PFSK-1 (cell line): ENCODE measurements at regions not wholly inside any gene's neighbourhood (a gene's known extent, or its start where the extent isn't known, plus 50 kb on each side); places are given as distances from the start of the nearest gene placed in this dataset.

Experiments
- POLR2AphosphoS5 ChIP-seq: IDR thresholded peaks from 2 replicates; pipeline ENCODE4 v1.6.1; 2012; ENCODE audit warnings: low read depth, mild to moderate bottlenecking, control low read depth, low read length, moderate library complexity
- SIN3A ChIP-seq: IDR thresholded peaks from 2 replicates; pipeline ENCODE4 v1.6.1; 2012; ENCODE audit warnings: mild to moderate bottlenecking, low read length, moderate library complexity, borderline replicate concordance; ENCODE audit not compliant: insufficient read depth
- TAF1 ChIP-seq: IDR thresholded peaks from 2 replicates; pipeline ENCODE4 v1.6.1; 2012; ENCODE audit warnings: low read length, control low read depth, borderline replicate concordance; ENCODE audit not compliant: insufficient read depth
- TF ChIP-seq, protein P1 (sequence below), 2 experiments: IDR thresholded peaks; 2 replicates each; pipeline versions ENCODE4 v1.6.1 to v1.8.0; 2011 to 2012; ENCODE audit warnings: low read depth in 2 of 2, low read length in 2 of 2, control low read depth in 1 of 2, inconsistent platforms in 1 of 2, mild to moderate bottlenecking in 1 of 2, moderate library complexity in 1 of 2; ENCODE audit not compliant: insufficient read depth in 1 of 2

DNA sequence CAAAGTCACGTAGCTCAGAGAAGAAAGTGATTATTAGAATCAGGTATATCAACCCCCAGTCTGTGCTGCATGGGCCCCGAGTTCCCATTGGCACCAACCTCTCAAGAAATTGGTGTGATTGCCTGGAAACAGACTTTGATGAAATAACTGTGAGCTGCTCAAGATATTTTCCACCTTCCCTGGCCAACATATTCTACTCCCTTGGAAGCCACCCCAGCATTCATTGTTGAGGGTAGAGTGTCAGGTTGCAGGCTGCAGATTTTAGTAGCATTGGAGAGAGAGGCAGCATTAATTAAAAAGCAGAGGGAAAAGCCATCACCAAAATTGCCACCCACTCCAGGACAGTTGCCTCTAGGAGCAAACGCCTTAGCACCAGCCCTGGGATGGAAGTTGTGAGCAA is 154.2 kb upstream of the TNPO1 start:
- TF ChIP-seq, protein P1, sequence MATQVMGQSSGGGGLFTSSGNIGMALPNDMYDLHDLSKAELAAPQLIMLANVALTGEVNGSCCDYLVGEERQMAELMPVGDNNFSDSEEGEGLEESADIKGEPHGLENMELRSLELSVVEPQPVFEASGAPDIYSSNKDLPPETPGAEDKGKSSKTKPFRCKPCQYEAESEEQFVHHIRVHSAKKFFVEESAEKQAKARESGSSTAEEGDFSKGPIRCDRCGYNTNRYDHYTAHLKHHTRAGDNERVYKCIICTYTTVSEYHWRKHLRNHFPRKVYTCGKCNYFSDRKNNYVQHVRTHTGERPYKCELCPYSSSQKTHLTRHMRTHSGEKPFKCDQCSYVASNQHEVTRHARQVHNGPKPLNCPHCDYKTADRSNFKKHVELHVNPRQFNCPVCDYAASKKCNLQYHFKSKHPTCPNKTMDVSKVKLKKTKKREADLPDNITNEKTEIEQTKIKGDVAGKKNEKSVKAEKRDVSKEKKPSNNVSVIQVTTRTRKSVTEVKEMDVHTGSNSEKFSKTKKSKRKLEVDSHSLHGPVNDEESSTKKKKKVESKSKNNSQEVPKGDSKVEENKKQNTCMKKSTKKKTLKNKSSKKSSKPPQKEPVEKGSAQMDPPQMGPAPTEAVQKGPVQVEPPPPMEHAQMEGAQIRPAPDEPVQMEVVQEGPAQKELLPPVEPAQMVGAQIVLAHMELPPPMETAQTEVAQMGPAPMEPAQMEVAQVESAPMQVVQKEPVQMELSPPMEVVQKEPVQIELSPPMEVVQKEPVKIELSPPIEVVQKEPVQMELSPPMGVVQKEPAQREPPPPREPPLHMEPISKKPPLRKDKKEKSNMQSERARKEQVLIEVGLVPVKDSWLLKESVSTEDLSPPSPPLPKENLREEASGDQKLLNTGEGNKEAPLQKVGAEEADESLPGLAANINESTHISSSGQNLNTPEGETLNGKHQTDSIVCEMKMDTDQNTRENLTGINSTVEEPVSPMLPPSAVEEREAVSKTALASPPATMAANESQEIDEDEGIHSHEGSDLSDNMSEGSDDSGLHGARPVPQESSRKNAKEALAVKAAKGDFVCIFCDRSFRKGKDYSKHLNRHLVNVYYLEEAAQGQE (IDR thresholded peaks at IDR 0.05; ENCODE audit: insufficient read depth in 1 of 2, low read depth in 2 of 2, low read length in 2 of 2): no peak
- TF ChIP-seq POLR2AphosphoS5 (no peak), TAF1 (no peak), SIN3A (no peak)
